Adrenal gland (tissue), 9 donors: ENCODE measurements at regions not wholly inside any gene's neighbourhood (a gene's known extent, or its start where the extent isn't known, plus 50 kb on each side); places are given as distances from the start of the nearest gene placed in this dataset.
A peak's percentile ranks its signal among the peaks of the same experiment; 100 is the strongest.

Source experiments
- DNase-seq, 7 donors: peaks; one replicate each; pipeline ENCODE4 v3.0.0-alpha.2; 2019 to 2020
- H3K27ac ChIP-seq, 5 donors: fragments of 200-600 bp; sonication (generic) in 4 of 5; 1 replicate in 3 of 5; 2 replicates in 2 of 5; pipeline versions ENCODE4 v1.5.1 to v1.8.0; 2016 to 2020; ENCODE audit warnings: mild to moderate bottlenecking in 1 of 5
- H3K27me3 ChIP-seq: fragments of 200-600 bp; 2 replicates; pipeline ENCODE4 v1.8.0; 2021
- H3K36me3 ChIP-seq, 2 donors: fragments of 200-600 bp; replicated peaks in 1 of 2; 1 replicate in 1 of 2; 2 replicates in 1 of 2; pipeline versions ENCODE4 v1.5.1 to v1.8.0; 2018 to 2022
- H3K4me1 ChIP-seq, 2 donors: fragments of 200-600 bp; replicated peaks in 1 of 2; 1 replicate in 1 of 2; 2 replicates in 1 of 2; pipeline versions ENCODE4 v1.5.1 to v1.8.0; 2018 to 2021
- H3K4me3 ChIP-seq, 4 donors: fragments of 200-600 bp; sonication (generic) in 3 of 4; one replicate each; pipeline ENCODE4 v1.5.1; 2016 to 2018
- H3K9me3 ChIP-seq, 3 donors: fragments of 200-600 bp; sonication (generic) in 1 of 3; replicated peaks in 1 of 3; 1 replicate in 2 of 3; 2 replicates in 1 of 3; pipeline versions ENCODE4 v1.5.1 to v1.8.0; 2016 to 2021
- POLR2A ChIP-seq, 2 donors: fragments of 450-650 bp; IDR thresholded peaks; one replicate each; pipeline ENCODE4 v1.6.1; 2017; ENCODE audit warnings: antibody characterized with exemption in 2 of 2, mild to moderate bottlenecking in 2 of 2, moderate library complexity in 1 of 2
- WGBS, 4 donors: extraction: QIAGEN DNeasy Blood & Tissue Kit in 2 of 4; methylation state at CpG; one replicate each; pipeline versions ENCODE4 v1.1.5 to v1.1.7; 2013 to 2017; 5-methylcytosine and 5-hydroxymethylcytosine counted together
- intact Hi-C, 2 donors: fragments of 100-400 bp; cut with DNase I; formaldehyde crosslinking; loops; one replicate each; pipeline versions ENCODE4 v1.14.1 to v1.15.0; 2022 to 2023
- TF ChIP-seq, protein P1 (sequence below), 6 experiments: fragments of 450-650 bp in 4 of 6; fragments of 200-600 bp in 2 of 6; sonication (generic) in 1 of 6; IDR thresholded peaks; 1 replicate in 5 of 6; 2 replicates in 1 of 6; pipeline versions ENCODE4 v1.5.1 to v1.8.0; 2016 to 2021; ENCODE audit warnings: antibody characterized with exemption in 6 of 6, mild to moderate bottlenecking in 2 of 6, moderate library complexity in 1 of 6
- donor health status: healthy with polysubstance abuse.
- donor health status: Bipolar disorder and iron deficiency.
- donor health status: DM: yes; HTN: yes; CAD: no.
- donor health status: DM: no; HTN: no; CAD: no.
- donor health status: DM: no; HTN: no; CAD: no.

GRCh38 chr5:56409331-56410190 lies 176.4 kb upstream of the ANKRD55 start:
- no peak for TF ChIP-seq POLR2A (IDR thresholded peaks at IDR 0.05)
- TF ChIP-seq, protein P1, sequence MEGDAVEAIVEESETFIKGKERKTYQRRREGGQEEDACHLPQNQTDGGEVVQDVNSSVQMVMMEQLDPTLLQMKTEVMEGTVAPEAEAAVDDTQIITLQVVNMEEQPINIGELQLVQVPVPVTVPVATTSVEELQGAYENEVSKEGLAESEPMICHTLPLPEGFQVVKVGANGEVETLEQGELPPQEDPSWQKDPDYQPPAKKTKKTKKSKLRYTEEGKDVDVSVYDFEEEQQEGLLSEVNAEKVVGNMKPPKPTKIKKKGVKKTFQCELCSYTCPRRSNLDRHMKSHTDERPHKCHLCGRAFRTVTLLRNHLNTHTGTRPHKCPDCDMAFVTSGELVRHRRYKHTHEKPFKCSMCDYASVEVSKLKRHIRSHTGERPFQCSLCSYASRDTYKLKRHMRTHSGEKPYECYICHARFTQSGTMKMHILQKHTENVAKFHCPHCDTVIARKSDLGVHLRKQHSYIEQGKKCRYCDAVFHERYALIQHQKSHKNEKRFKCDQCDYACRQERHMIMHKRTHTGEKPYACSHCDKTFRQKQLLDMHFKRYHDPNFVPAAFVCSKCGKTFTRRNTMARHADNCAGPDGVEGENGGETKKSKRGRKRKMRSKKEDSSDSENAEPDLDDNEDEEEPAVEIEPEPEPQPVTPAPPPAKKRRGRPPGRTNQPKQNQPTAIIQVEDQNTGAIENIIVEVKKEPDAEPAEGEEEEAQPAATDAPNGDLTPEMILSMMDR (IDR thresholded peaks at IDR 0.05) = no peak
- no peak overlapping the region for H3K4me3 ChIP-seq
- intact Hi-C loops = no loop called here
- no peak overlapping the region for H3K27ac ChIP-seq
- H3K36me3 ChIP-seq = no peaks in the 10 kb centered on the region
- no peaks in the 10 kb centered on the region for H3K9me3 ChIP-seq
- H3K4me1 ChIP-seq = peaks cover 5 to 12% of the 10 kb centered on the region in 2 donors
- H3K27me3 ChIP-seq = no peaks in the 10 kb centered on the region
- WGBS, 4 donors = 69 to 78% (median 70%) methylated on average over 12 to 13 of the region's 13 CpGs
- peak in 2 of 7 donors; percentile 25 to 37 for DNase-seq

DNA sequence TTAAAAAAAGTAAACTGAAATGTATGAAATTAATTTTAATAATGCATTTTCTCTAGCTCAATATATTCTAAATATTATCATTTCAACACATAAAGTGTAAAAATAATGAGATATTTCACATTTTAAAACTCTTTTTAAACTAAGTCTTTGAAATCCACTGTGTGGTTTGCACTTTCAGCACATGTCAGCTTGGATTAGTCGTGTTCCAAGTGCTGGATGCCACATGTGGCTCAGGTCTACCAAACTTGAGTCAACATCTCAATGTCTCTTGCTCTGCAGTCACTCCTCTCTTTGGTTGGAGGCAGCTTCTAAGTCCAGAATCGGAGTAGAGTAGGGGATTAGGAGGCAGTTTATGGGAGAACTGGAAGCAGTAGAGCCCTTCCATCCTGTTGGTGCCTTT lies 173.7 kb upstream of the ANKRD55 start:
- Histone ChIP-seq H3K27ac (no peak overlapping the region), H3K36me3 (no peaks in the 10 kb centered on the region), H3K4me1 (peaks cover 9 to 11% of the 10 kb centered on the region in 2 donors), H3K27me3 (no peaks in the 10 kb centered on the region), H3K9me3 (no peaks in the 10 kb centered on the region), H3K4me3 (no peak overlapping the region)
- no peak for DNase-seq
- no peak for TF ChIP-seq POLR2A (IDR thresholded peaks at IDR 0.05)
- TF ChIP-seq, protein P1 (IDR thresholded peaks at IDR 0.05) = no peak
- 88 to 100% (median 91%) methylated on average over 2 of the region's 2 CpGs for WGBS, 4 donors
- intact Hi-C loops = no loop called here

- intact Hi-C loops = no loop called here
- 90 to 97% (median 92%) methylated on average over 1 of the region's 1 CpG for WGBS, 4 donors
- Histone ChIP-seq H3K36me3 (no peaks in the 10 kb centered on the region), H3K4me3 (no peak overlapping the region), H3K27me3 (no peaks in the 10 kb centered on the region), H3K4me1 (peaks cover 9 to 11% of the 10 kb centered on the region in 2 donors), H3K9me3 (no peaks in the 10 kb centered on the region), H3K27ac (no peak overlapping the region)
- TF ChIP-seq, protein P1 (IDR thresholded peaks at IDR 0.05) = no peak
- no peak for TF ChIP-seq POLR2A (IDR thresholded peaks at IDR 0.05)
- DNase-seq = no peak
Observed at GRCh38 chr5:56406221-56406620, 173.1 kb upstream of the ANKRD55 start.

DNA sequence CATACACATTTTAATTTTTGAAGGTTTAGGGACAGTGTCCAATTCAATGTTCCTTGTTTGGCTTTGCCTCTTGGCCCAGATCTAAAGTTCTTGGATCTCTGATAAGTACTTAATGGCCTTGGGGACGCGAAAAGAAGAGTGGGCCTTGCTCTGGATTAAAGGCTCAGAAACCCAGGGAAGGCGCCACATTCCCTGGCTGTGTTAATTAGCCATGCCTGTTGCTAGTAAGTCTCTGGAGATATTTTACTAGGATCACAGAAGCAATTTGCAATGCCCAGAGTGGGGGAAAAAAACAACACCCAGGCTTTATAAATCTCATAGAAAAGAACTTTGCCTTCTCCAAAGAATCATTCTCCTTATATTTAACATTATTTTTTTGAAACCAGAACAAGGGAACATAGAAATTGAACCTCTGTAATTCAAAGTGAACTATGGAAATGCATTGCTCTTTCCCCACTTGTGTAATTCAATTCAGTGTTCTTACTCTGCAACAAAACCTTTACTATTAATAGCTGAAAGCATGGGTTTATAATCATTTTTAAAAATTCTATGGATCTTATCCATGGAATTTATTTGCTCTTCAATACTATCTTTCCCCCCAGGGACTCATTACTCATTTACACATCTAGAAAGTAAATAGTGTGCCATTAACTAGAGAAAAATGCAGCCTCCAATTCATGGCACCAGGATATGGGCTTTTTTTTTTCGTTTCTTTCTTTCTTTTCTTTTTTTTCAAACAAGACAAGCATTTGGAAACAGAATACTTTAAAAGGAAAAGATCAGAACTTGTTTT lies 172.2 kb upstream of the ANKRD55 start:
- no peak overlapping the region for H3K27ac ChIP-seq
- 47 to 62% (median 56%) methylated on average over 4 of the region's 4 CpGs for WGBS, 4 donors

More for the DNA sequence above, 172.2 kb upstream of the ANKRD55 start:
- Histone ChIP-seq H3K27me3 (no peaks in the 10 kb centered on the region), H3K9me3 (no peaks in the 10 kb centered on the region), H3K4me1 (peaks cover 9 to 11% of the 10 kb centered on the region in 2 donors), H3K36me3 (no peaks in the 10 kb centered on the region), H3K4me3 (no peak overlapping the region)
- no peak for TF ChIP-seq POLR2A (IDR thresholded peaks at IDR 0.05)
- TF ChIP-seq, protein P1 (IDR thresholded peaks at IDR 0.05) = no peak
- DNase-seq = no peak
- intact Hi-C loops = no loop called here
